IPS-15b (cell line): ENCODE measurements at regions not wholly inside any gene's neighbourhood (a gene's known extent, or its start where the extent isn't known, plus 50 kb on each side); places are given as distances from the start of the nearest gene placed in this dataset.

ENCODE experiments used
- H3K27me3 ChIP-seq: one replicate; pipeline ENCODE4 v1.6.1; 2013; ENCODE audit warnings: low read length; ENCODE audit not compliant: control insufficient read depth, insufficient read depth
- H3K36me3 ChIP-seq: one replicate; pipeline ENCODE4 v1.6.1; 2013; ENCODE audit warnings: low read length; ENCODE audit not compliant: control insufficient read depth, insufficient read depth
- H3K4me1 ChIP-seq: one replicate; pipeline ENCODE4 v1.6.1; 2013; ENCODE audit warnings: mild to moderate bottlenecking, low read length; ENCODE audit not compliant: control insufficient read depth, insufficient read depth
- H3K4me3 ChIP-seq: one replicate; pipeline ENCODE4 v1.5.1; 2013; ENCODE audit warnings: low read depth, low read length
- H3K9ac ChIP-seq: one replicate; pipeline ENCODE4 v1.6.1; 2013; ENCODE audit warnings: low read depth, mild to moderate bottlenecking, low read length
- H3K9me3 ChIP-seq: one replicate; pipeline ENCODE4 v1.6.1; 2013; ENCODE audit warnings: mild to moderate bottlenecking, low read length; ENCODE audit not compliant: control insufficient read depth, insufficient read depth

GRCh38 chr1:164061528-164061927 is 497.5 kb upstream of the PBX1 start:
- no peaks in the 10 kb centered on the region for H3K9me3 ChIP-seq
- no peaks in the 10 kb centered on the region for H3K4me1 ChIP-seq
- no peaks in the 10 kb centered on the region for H3K27me3 ChIP-seq
- no peak overlapping the region for H3K9ac ChIP-seq
- no peak overlapping the region for H3K4me3 ChIP-seq
- no peaks in the 10 kb centered on the region for H3K36me3 ChIP-seq

- H3K27me3 ChIP-seq, result no peaks in the 10 kb centered on the region
- H3K4me3 ChIP-seq, result no peak overlapping the region
- H3K4me1 ChIP-seq, result no peaks in the 10 kb centered on the region
- H3K36me3 ChIP-seq, result no peaks in the 10 kb centered on the region
- no peaks in the 10 kb centered on the region for H3K9me3 ChIP-seq
- H3K9ac ChIP-seq, result no peak overlapping the region
Measured at GRCh38 chr1:164064501-164064900, 494.5 kb upstream of the PBX1 start.

DNA sequence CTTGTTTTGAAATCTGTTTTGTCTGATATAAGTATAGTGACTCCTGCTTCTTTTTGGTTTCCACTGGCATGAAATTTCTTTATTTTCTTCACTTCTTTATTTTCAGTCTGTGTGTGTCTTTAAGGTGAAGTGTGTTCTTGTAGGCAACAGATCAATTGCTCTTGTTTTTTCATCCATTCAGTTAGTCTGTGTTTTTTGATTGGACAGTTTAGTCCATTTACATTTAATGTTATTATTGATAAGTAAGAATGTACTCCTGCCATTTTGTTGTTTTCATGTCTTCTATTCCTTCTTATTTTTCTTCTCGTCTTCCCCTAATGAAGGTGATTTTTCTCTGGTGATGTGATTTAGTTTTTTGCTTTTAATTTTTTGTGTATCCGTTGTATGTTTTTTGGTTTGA is 487.7 kb upstream of the PBX1 start:
- H3K36me3 ChIP-seq, result no peaks in the 10 kb centered on the region
- no peak overlapping the region for H3K4me3 ChIP-seq
- H3K9ac ChIP-seq, result no peak overlapping the region
- H3K27me3 ChIP-seq, result no peaks in the 10 kb centered on the region
- no peaks in the 10 kb centered on the region for H3K4me1 ChIP-seq
- H3K9me3 ChIP-seq, result no peaks in the 10 kb centered on the region

DNA sequence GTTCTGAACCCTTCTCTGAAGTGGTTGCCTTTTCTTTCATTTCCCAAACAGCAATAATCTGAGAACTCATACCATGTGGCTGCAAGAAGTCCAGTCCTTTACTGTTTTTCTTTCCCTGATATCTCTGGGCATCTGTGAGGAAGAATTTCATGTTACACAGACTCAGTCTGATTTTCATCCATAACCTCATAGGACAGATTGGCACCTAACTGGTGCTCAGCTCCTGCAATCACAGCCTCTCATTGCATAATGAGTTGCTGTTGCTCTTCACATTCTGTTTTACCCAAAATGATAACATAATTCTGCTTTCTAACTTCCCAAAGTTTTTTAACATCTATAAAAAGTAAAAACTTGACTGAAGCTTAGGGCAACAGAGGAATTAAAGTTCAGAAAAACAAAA is 472.2 kb upstream of the PBX1 start:
- no peak overlapping the region for H3K9ac ChIP-seq
- H3K9me3 ChIP-seq, result no peaks in the 10 kb centered on the region
- H3K36me3 ChIP-seq, result no peaks in the 10 kb centered on the region
- H3K4me3 ChIP-seq, result no peak overlapping the region
- H3K4me1 ChIP-seq, result peaks cover 3% of the 10 kb centered on the region
- no peaks in the 10 kb centered on the region for H3K27me3 ChIP-seq

DNA sequence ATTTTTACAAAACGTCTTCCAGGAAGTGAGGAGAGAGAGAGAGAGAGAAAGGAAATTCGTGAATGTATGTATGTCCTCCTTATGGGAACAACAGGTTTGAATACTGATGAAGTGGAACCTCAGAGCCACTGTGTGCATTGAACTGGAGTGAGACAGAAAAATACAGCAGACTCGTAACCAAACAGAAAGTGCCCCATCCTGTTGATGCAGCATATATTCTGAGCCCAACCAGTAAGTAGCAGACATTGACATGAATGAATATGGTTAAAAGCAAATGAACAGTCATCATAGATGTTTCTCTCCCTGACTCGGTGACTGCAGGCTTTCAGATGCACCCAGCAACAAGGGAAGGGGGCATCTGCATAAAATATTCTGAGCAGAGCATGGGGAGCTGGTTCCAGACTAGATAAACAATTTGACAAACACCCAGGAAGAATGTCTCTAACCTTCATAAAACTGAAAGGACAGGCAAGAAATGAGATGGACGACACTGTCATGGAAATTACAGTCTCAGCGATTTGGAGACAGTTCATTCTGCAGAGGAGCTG is 471.0 kb upstream of the PBX1 start:
- Histone ChIP-seq H3K9me3 (no peaks in the 10 kb centered on the region), H3K9ac (no peak overlapping the region), H3K4me1 (peaks cover 3% of the 10 kb centered on the region), H3K4me3 (no peak overlapping the region), H3K36me3 (no peaks in the 10 kb centered on the region), H3K27me3 (no peaks in the 10 kb centered on the region)

DNA sequence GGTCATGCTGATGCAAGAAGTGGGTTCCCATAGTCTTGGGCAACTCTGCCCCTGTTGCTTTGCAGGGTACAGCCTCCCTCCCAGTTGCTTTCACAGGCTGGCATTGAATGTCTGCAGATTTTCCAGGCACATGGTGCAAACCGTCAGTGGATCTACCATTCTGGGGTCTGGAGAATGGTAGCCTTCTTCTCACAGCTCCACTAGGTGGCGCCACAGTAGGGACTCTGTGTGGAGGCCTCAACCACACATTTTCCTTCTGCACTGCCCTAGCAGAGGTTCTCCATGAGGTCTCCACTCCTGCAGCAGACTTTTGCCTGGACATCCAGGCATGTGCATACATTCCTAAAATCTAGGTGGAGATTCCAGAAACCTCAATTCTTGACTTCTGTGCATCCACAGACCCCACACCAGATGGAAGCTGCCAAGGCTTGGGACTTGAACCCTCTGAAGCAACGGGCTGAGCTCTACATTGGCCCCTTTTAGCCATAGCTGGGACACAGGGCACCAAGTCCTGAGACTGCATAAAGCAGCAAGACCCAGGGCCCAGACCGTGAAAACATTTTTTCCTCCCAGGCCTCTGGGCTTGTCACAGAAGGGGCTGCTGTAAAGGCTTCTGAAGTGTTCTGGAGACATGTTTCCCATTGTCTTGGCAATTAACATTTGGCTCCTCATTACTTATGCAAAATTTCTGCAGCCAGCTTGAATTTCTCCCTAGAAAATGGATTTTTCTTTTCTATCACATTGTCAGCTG is 466.2 kb upstream of the PBX1 start:
- no peaks in the 10 kb centered on the region for H3K9me3 ChIP-seq
- no peaks in the 10 kb centered on the region for H3K36me3 ChIP-seq
- peaks cover 3% of the 10 kb centered on the region for H3K4me1 ChIP-seq
- no peak overlapping the region for H3K4me3 ChIP-seq
- H3K9ac ChIP-seq, result no peak overlapping the region
- no peaks in the 10 kb centered on the region for H3K27me3 ChIP-seq

DNA sequence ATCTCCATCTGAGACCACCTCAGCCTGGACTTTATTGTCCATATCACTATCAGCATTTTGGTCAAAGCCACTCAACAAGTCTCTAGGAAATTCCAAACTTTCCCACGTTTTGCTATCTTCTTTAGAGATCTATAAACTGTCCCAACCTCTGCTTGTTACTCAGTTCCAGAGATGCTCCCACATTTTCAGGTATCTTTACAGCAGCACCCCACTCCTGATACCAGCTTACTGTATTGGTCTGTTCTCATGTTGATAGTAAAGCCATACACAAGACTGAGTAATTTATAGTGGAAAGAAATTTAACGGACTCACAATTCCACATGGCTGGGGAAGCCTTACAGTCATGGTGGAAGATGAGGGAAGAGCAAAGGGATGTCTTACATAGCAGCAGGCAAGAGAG is 465.4 kb upstream of the PBX1 start:
- Histone ChIP-seq H3K27me3 (no peaks in the 10 kb centered on the region), H3K9me3 (no peaks in the 10 kb centered on the region)

DNA sequence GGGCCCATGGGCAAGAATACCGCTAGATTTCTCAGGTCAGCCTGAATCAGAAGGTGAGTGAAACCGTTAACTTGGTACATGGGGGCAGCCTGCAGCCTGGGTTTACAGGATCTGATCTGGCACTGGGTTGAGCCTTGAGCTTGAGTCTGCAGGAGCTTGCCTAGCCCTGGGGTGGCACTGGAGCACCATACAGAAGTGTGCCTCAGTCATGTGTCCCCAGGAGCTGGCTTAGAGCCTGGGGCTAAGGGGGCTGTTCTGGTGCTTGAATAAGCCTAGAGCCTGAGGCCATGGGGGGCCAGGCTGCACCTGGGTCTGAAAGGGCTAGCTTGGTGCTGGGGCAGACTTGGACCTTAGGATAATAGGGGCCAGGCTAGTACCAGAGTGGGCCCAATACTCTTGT is 457.2 kb upstream of the PBX1 start:
- no peaks in the 10 kb centered on the region for H3K9me3 ChIP-seq

More for the DNA sequence above, 465.4 kb upstream of the PBX1 start:
- no peaks in the 10 kb centered on the region for H3K36me3 ChIP-seq
- H3K4me3 ChIP-seq, result no peak overlapping the region
- no peak overlapping the region for H3K9ac ChIP-seq
- H3K4me1 ChIP-seq, result no peaks in the 10 kb centered on the region

DNA sequence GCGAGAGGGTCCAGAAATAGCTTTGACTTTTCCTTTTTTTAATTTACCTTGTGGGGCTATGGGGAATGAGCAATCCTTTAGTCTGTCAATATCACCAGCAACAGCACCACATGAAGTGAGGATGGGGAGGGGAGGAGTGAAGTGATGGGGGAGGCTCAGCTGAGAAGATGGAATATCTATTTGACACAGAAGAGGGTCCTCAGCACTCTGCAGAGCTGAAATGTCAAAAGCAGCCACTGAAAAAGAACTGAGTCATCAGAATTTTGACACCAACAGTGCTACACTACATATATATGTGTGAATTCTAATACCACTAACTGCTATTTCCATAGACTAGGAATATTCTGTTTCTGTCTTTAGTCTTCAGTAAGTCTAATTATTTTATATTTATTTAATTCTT is 427.0 kb upstream of the PBX1 start:
- Histone ChIP-seq H3K27me3 (no peaks in the 10 kb centered on the region), H3K36me3 (no peaks in the 10 kb centered on the region), H3K9ac (no peak overlapping the region), H3K4me1 (no peaks in the 10 kb centered on the region), H3K9me3 (peaks cover 8% of the 10 kb centered on the region), H3K4me3 (no peak overlapping the region)

More for the DNA sequence above, 457.2 kb upstream of the PBX1 start:
- H3K4me3 ChIP-seq, result no peak overlapping the region
- no peak overlapping the region for H3K9ac ChIP-seq
- no peaks in the 10 kb centered on the region for H3K27me3 ChIP-seq
- H3K4me1 ChIP-seq, result no peaks in the 10 kb centered on the region
- H3K36me3 ChIP-seq, result no peaks in the 10 kb centered on the region

GRCh38 chr1:164137273-164137925 is 421.6 kb upstream of the PBX1 start:
- Histone ChIP-seq H3K9ac (no peak overlapping the region), H3K36me3 (no peaks in the 10 kb centered on the region), H3K27me3 (no peaks in the 10 kb centered on the region), H3K9me3 (no peaks in the 10 kb centered on the region), H3K4me1 (no peaks in the 10 kb centered on the region), H3K4me3 (no peak overlapping the region)

GRCh38 chr1:164141797-164142196 is 417.2 kb upstream of the PBX1 start:
- Histone ChIP-seq H3K36me3 (no peaks in the 10 kb centered on the region), H3K9ac (no peak overlapping the region), H3K27me3 (no peaks in the 10 kb centered on the region), H3K4me1 (no peaks in the 10 kb centered on the region), H3K9me3 (no peaks in the 10 kb centered on the region), H3K4me3 (no peak overlapping the region)

GRCh38 chr1:164154622-164155021 is 404.4 kb upstream of the PBX1 start:
- H3K27me3 ChIP-seq, result no peaks in the 10 kb centered on the region
- H3K9me3 ChIP-seq, result no peaks in the 10 kb centered on the region
- no peak overlapping the region for H3K4me3 ChIP-seq
- no peaks in the 10 kb centered on the region for H3K36me3 ChIP-seq
- H3K9ac ChIP-seq, result no peak overlapping the region
- H3K4me1 ChIP-seq, result no peaks in the 10 kb centered on the region
